GM18520 (cell line): ENCODE measurements at regions not wholly inside any gene's neighbourhood (a gene's known extent, or its start where the extent isn't known, plus 50 kb on each side); places are given as distances from the start of the nearest gene placed in this dataset.

Source experiments
- ATAC-seq: cut with Tn5 transposase; IDR thresholded peaks from one replicate; pipeline ENCODE4 v1.9.1; 2021; ENCODE audit not compliant: unreplicated experiment

- no peak for ATAC-seq
These were observed 220.7 kb upstream of the TMEM161B start for GRCh38 chr5:88489364-88489763.

- ATAC-seq = no peak
These were observed 219.9 kb upstream of the TMEM161B start for GRCh38 chr5:88488561-88488960.

GRCh38 chr5:88488130-88488529 is 219.5 kb upstream of the TMEM161B start:
- no peak for ATAC-seq

GRCh38 chr5:88487066-88487465 is 218.4 kb upstream of the TMEM161B start:
- ATAC-seq = no peak

- ATAC-seq = no peak
These were observed 217.8 kb upstream of the TMEM161B start for GRCh38 chr5:88486431-88486830.

GRCh38 chr5:88485531-88485930 is 216.9 kb upstream of the TMEM161B start:
- ATAC-seq = no peak

GRCh38 chr5:88483964-88484672 is 215.5 kb upstream of the TMEM161B start:
- no peak for ATAC-seq

- ATAC-seq = no peak
These were observed 212.3 kb upstream of the TMEM161B start for GRCh38 chr5:88480801-88481499.

GRCh38 chr5:88480245-88480644 is 211.6 kb upstream of the TMEM161B start:
- no peak for ATAC-seq

GRCh38 chr5:88474574-88474973 is 205.9 kb upstream of the TMEM161B start:
- ATAC-seq = no peak

- no peak for ATAC-seq
These were observed 202.1 kb upstream of the TMEM161B start for GRCh38 chr5:88470745-88471144.

- ATAC-seq = no peak
These were observed 191.3 kb upstream of the TMEM161B start for GRCh38 chr5:88459971-88460370.

- ATAC-seq = no peak
These were observed 184.2 kb upstream of the TMEM161B start for GRCh38 chr5:88452820-88453219.

GRCh38 chr5:88450239-88450638 is 181.6 kb upstream of the TMEM161B start:
- no peak for ATAC-seq

- ATAC-seq = no peak
These were observed 169.4 kb upstream of the TMEM161B start for GRCh38 chr5:88438006-88438405.

- no peak for ATAC-seq
These were observed 167.6 kb upstream of the TMEM161B start for GRCh38 chr5:88436290-88436689.

GRCh38 chr5:88428633-88429032 is 160.0 kb upstream of the TMEM161B start:
- ATAC-seq = no peak

GRCh38 chr5:88426441-88426840 is 157.8 kb upstream of the TMEM161B start:
- ATAC-seq = no peak

- ATAC-seq = no peak
These were observed 156.5 kb upstream of the TMEM161B start for GRCh38 chr5:88425124-88425523.

- no peak for ATAC-seq
These were observed 151.3 kb upstream of the TMEM161B start for GRCh38 chr5:88419931-88420330.

- no peak for ATAC-seq
These were observed 138.7 kb upstream of the TMEM161B start for GRCh38 chr5:88407341-88407740.

GRCh38 chr5:88405783-88406182 is 137.1 kb upstream of the TMEM161B start:
- no peak for ATAC-seq

GRCh38 chr5:88404405-88404804 is 135.8 kb upstream of the TMEM161B start:
- no peak for ATAC-seq
